Neural cell (in vitro differentiated cells): ENCODE measurements at regions not wholly inside any gene's neighbourhood (a gene's known extent, or its start where the extent isn't known, plus 50 kb on each side); places are given as distances from the start of the nearest gene placed in this dataset.

Experiments used
- H2AFZ ChIP-seq: fragments of 200-600, 300-800 bp; sonication (generic), shearing (Covaris generic); 2 replicates; pipeline ENCODE4 v1.6.0; 2014; ENCODE audit warnings: low read depth, mild to moderate bottlenecking, antibody characterized with exemption, low read length, moderate library complexity
- H3F3A ChIP-seq: fragments of 200-600 bp; shearing (Covaris generic); 2 replicates; pipeline ENCODE4 v1.6.1; 2016; ENCODE audit warnings: mild to moderate bottlenecking, moderate library complexity, mixed read lengths, antibody characterized with exemption, low read length; ENCODE audit not compliant: insufficient read depth, poor library complexity, severe bottlenecking
- H3K27ac ChIP-seq: fragments of 200-600, 300-800 bp; sonication (generic), shearing (Covaris generic); 2 replicates; pipeline ENCODE4 v1.5.1; 2014; ENCODE audit warnings: mild to moderate bottlenecking, low read length, moderate library complexity
- H3K27me3 ChIP-seq: fragments of 300-800, 200-600 bp; sonication (generic), shearing (Covaris generic); 2 replicates; pipeline ENCODE4 v1.6.0; 2014; ENCODE audit warnings: mild to moderate bottlenecking, low read depth, low read length, moderate library complexity; ENCODE audit not compliant: insufficient read depth
- H3K36me3 ChIP-seq: fragments of 300-800, 200-600 bp; sonication (generic), shearing (Covaris generic); 2 replicates; pipeline ENCODE4 v1.5.1; 2014; ENCODE audit warnings: mild to moderate bottlenecking, antibody characterized with exemption, low read length, moderate library complexity; ENCODE audit not compliant: insufficient read depth
- H3K4me2 ChIP-seq: fragments of 300-800, 200-600 bp; sonication (generic), shearing (Covaris generic); 2 replicates; pipeline ENCODE4 v1.6.0; 2014; ENCODE audit warnings: mild to moderate bottlenecking, low read length
- H3K4me3 ChIP-seq: fragments of 300-800, 200-600 bp; sonication (generic), shearing (Covaris generic); 2 replicates; pipeline ENCODE4 v1.5.1; 2014; ENCODE audit warnings: mild to moderate bottlenecking, low read length, moderate library complexity
- H3K79me2 ChIP-seq: fragments of 200-600 bp; shearing (Covaris generic); replicated peaks from 2 replicates; pipeline ENCODE4 v1.6.0; 2014; ENCODE audit warnings: mild to moderate bottlenecking, low read length, moderate library complexity; ENCODE audit not compliant: insufficient read depth
- H3K9ac ChIP-seq: fragments of 300-800, 200-600 bp; sonication (generic), shearing (Covaris generic); 2 replicates; pipeline ENCODE4 v1.6.1; 2016; ENCODE audit warnings: mild to moderate bottlenecking, low read length, mixed read lengths
- H3K9me2 ChIP-seq: fragments of 200-600 bp; shearing (Covaris generic); 2 replicates; pipeline ENCODE4 v1.6.1; 2016; ENCODE audit warnings: mild to moderate bottlenecking, low read length, mixed read lengths; ENCODE audit not compliant: insufficient read depth
- H3K9me3 ChIP-seq: fragments of 200-600, 300-800 bp; sonication (generic), shearing (Covaris generic); 2 replicates; pipeline ENCODE4 v1.6.1; 2016; ENCODE audit warnings: mild to moderate bottlenecking, mixed run types, low read length, moderate library complexity, mixed read lengths
- H4K20me1 ChIP-seq: fragments of 200-600 bp; shearing (Covaris generic); 2 replicates; pipeline ENCODE4 v1.6.1; 2016; ENCODE audit warnings: mild to moderate bottlenecking, mixed run types; ENCODE audit not compliant: insufficient read depth
- EP300 ChIP-seq: fragments of 450-650 bp; conservative IDR thresholded peaks from 2 replicates; pipeline ENCODE4 v1.6.1; 2014; ENCODE audit warnings: antibody characterized with exemption, mild to moderate bottlenecking, moderate library complexity; ENCODE audit not compliant: poor library complexity, severe bottlenecking
- EZH2 ChIP-seq: fragments of 200-600, 300-800 bp; shearing (Covaris generic), sonication (generic); IDR thresholded peaks from 2 replicates; pipeline ENCODE4 v1.6.1; 2014; ENCODE audit warnings: antibody characterized with exemption, low read length, borderline replicate concordance, mild to moderate bottlenecking; ENCODE audit not compliant: insufficient read depth, poor library complexity, severe bottlenecking
- MXI1 ChIP-seq: fragments of 450-650 bp; conservative IDR thresholded peaks from 2 replicates; pipeline ENCODE4 v1.6.1; 2014; ENCODE audit warnings: antibody characterized with exemption, mild to moderate bottlenecking; ENCODE audit not compliant: poor library complexity, severe bottlenecking
- POLR2AphosphoS5 ChIP-seq: IDR thresholded peaks from 2 replicates; pipeline ENCODE4 v1.6.1; 2012
- RAD21 ChIP-seq: fragments of 450-650 bp; conservative IDR thresholded peaks from 2 replicates; pipeline ENCODE4 v1.6.1; 2014; ENCODE audit warnings: antibody characterized with exemption, mild to moderate bottlenecking, moderate library complexity
- SMC3 ChIP-seq: fragments of 450-650 bp; conservative IDR thresholded peaks from 2 replicates; pipeline ENCODE4 v1.6.1; 2014; ENCODE audit warnings: antibody characterized with exemption, mild to moderate bottlenecking, moderate library complexity; ENCODE audit not compliant: poor library complexity
- TAF1 ChIP-seq: IDR thresholded peaks from 2 replicates; pipeline ENCODE4 v1.6.1; 2012; ENCODE audit warnings: low read depth
- TF ChIP-seq, protein P1 (sequence below): IDR thresholded peaks from 2 replicates; pipeline ENCODE4 v1.6.1; 2012; ENCODE audit warnings: borderline replicate concordance
- TF ChIP-seq, protein P2 (sequence below): fragments of 450-650 bp; IDR thresholded peaks from 2 replicates; pipeline ENCODE4 v1.5.1; 2014; ENCODE audit warnings: antibody characterized with exemption, mild to moderate bottlenecking, moderate library complexity; ENCODE audit not compliant: poor library complexity, severe bottlenecking

DNA sequence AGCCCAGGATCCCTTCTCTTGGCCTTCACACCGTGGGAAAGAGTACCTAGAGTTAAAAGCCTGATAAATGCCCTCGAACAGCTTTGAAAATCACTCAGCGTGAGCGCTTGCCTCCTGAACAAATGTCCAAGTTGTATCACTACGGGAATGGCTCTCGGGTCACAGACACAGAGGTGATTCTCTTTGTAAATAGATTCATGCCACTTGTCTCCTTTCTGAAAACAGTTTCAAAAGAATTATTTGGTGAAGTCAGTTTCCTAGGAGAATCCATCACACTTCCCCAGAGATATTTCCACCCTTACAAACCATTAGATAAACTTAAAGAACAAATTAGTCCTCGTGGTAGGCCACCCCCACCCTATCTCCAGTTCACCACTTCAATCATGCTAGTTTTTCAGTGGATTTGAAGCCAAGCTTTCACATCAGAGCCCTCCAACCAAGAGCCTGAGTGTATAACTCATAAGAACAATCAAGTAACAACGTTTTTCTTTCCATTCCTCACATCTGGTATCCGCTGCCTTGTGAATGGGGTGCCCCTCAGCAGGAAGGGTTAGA lies 132.9 kb downstream of the SLC30A10 start:
- no peaks in the 10 kb centered on the region for H3K9me3 ChIP-seq
- no peaks in the 10 kb centered on the region for H3K27me3 ChIP-seq
- no peak overlapping the region for H2AFZ ChIP-seq
- H3K36me3 ChIP-seq = no peaks in the 10 kb centered on the region
- no peak overlapping the region for H3K9ac ChIP-seq
- H3K79me2 ChIP-seq = no peaks in the 10 kb centered on the region
- no peaks in the 10 kb centered on the region for H3K9me2 ChIP-seq
- H3K4me2 ChIP-seq = no peak overlapping the region
- no peaks in the 10 kb centered on the region for H4K20me1 ChIP-seq
- no peak overlapping the region for H3K27ac ChIP-seq
- TF ChIP-seq TAF1 = no peak
- no peak overlapping the region for H3K4me3 ChIP-seq
- H3F3A ChIP-seq = no peaks in the 10 kb centered on the region

DNA sequence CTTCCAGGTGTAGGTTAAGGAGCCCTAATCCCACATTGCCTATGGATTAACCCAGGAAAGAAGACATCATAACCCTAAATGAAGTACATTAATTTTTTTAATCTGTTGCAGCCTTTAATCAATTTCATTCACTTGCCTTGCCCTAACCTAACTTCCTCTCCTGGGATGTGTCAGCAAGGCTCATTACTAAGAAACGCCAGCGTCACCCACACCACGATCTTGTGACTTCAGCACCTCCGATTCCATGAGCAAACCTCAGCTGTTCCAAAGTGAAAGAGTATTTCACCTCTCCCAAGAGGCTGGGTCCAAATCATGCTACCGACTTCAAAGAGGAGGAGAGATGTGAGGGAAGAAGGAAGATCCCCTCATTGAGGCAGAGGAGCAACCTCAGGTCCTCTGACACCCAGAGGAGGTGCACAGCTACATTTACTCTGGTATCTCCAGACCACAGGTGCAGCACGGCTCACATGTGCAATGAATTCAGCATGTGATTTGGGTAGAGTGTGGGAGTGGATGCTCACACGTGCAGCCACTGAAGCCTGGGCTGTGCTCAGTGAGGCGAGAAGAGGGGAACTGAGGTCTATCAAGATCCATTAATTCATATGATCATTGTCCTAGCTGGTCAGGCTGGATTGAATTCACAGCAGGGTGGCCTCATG lies 134.1 kb downstream of the SLC30A10 start:
- Histone ChIP-seq H4K20me1 (no peaks in the 10 kb centered on the region), H2AFZ (no peak overlapping the region), H3K9me2 (no peaks in the 10 kb centered on the region), H3K4me3 (no peak overlapping the region), H3K27ac (no peak overlapping the region), H3K4me2 (no peak overlapping the region), H3K9ac (no peak overlapping the region), H3F3A (no peaks in the 10 kb centered on the region), H3K36me3 (no peaks in the 10 kb centered on the region), H3K27me3 (no peaks in the 10 kb centered on the region), H3K9me3 (no peaks in the 10 kb centered on the region), H3K79me2 (no peaks in the 10 kb centered on the region)
- TF ChIP-seq, protein P1, sequence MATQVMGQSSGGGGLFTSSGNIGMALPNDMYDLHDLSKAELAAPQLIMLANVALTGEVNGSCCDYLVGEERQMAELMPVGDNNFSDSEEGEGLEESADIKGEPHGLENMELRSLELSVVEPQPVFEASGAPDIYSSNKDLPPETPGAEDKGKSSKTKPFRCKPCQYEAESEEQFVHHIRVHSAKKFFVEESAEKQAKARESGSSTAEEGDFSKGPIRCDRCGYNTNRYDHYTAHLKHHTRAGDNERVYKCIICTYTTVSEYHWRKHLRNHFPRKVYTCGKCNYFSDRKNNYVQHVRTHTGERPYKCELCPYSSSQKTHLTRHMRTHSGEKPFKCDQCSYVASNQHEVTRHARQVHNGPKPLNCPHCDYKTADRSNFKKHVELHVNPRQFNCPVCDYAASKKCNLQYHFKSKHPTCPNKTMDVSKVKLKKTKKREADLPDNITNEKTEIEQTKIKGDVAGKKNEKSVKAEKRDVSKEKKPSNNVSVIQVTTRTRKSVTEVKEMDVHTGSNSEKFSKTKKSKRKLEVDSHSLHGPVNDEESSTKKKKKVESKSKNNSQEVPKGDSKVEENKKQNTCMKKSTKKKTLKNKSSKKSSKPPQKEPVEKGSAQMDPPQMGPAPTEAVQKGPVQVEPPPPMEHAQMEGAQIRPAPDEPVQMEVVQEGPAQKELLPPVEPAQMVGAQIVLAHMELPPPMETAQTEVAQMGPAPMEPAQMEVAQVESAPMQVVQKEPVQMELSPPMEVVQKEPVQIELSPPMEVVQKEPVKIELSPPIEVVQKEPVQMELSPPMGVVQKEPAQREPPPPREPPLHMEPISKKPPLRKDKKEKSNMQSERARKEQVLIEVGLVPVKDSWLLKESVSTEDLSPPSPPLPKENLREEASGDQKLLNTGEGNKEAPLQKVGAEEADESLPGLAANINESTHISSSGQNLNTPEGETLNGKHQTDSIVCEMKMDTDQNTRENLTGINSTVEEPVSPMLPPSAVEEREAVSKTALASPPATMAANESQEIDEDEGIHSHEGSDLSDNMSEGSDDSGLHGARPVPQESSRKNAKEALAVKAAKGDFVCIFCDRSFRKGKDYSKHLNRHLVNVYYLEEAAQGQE = no peak
- no peak for TF ChIP-seq TAF1
- TF ChIP-seq, protein P2, sequence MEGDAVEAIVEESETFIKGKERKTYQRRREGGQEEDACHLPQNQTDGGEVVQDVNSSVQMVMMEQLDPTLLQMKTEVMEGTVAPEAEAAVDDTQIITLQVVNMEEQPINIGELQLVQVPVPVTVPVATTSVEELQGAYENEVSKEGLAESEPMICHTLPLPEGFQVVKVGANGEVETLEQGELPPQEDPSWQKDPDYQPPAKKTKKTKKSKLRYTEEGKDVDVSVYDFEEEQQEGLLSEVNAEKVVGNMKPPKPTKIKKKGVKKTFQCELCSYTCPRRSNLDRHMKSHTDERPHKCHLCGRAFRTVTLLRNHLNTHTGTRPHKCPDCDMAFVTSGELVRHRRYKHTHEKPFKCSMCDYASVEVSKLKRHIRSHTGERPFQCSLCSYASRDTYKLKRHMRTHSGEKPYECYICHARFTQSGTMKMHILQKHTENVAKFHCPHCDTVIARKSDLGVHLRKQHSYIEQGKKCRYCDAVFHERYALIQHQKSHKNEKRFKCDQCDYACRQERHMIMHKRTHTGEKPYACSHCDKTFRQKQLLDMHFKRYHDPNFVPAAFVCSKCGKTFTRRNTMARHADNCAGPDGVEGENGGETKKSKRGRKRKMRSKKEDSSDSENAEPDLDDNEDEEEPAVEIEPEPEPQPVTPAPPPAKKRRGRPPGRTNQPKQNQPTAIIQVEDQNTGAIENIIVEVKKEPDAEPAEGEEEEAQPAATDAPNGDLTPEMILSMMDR = no peak
- no peak for TF ChIP-seq EZH2
- no peak for TF ChIP-seq POLR2AphosphoS5
- no peak for TF ChIP-seq SMC3
- TF ChIP-seq RAD21 = no peak
- TF ChIP-seq MXI1 = no peak
- no peak for TF ChIP-seq EP300
